Osteoblast (primary cell): ENCODE measurements at regions not wholly inside any gene's neighbourhood (a gene's known extent, or its start where the extent isn't known, plus 50 kb on each side); places are given as distances from the start of the nearest gene placed in this dataset.
A peak's percentile ranks its signal among the peaks of the same experiment; 100 is the strongest.

Experiments used
- DNase-seq: peaks from one replicate; pipeline ENCODE4 v3.0.0; 2011; ENCODE audit warnings: low spot score, mixed read lengths; ENCODE audit not compliant: insufficient read length; ENCODE audit errors: missing footprints
- H2AFZ ChIP-seq: 2 replicates; pipeline ENCODE4 v1.6.0; 2011; ENCODE audit warnings: mild to moderate bottlenecking, low read length
- H3K27ac ChIP-seq: 2 replicates; pipeline ENCODE4 v1.5.1; 2011; ENCODE audit warnings: mild to moderate bottlenecking, low read depth, low read length, moderate library complexity
- H3K27me3 ChIP-seq: 2 replicates; pipeline ENCODE4 v1.6.0; 2012; ENCODE audit warnings: mild to moderate bottlenecking, control low read depth, inconsistent platforms, low read length, moderate library complexity; ENCODE audit not compliant: insufficient read depth
- H3K36me3 ChIP-seq: 2 replicates; pipeline ENCODE4 v1.5.1; 2011; ENCODE audit warnings: mild to moderate bottlenecking, low read length, control low read depth, moderate library complexity; ENCODE audit not compliant: insufficient read depth
- H3K4me1 ChIP-seq: 2 replicates; pipeline ENCODE4 v1.5.1; 2011; ENCODE audit warnings: mild to moderate bottlenecking, low read length, control low read depth, moderate library complexity; ENCODE audit not compliant: insufficient read depth
- H3K4me2 ChIP-seq: 2 replicates; pipeline ENCODE4 v1.6.0; 2011; ENCODE audit warnings: mild to moderate bottlenecking, low read length; ENCODE audit not compliant: insufficient read depth
- H3K4me3 ChIP-seq: fragments of 200-600 bp; sonication (generic); 3 replicates; pipeline ENCODE4 v1.5.1; 2012; ENCODE audit warnings: mild to moderate bottlenecking, low read length, inconsistent platforms; ENCODE audit not compliant: insufficient read depth
- H3K79me2 ChIP-seq: 2 replicates; pipeline ENCODE4 v1.6.0; 2012; ENCODE audit warnings: mild to moderate bottlenecking, low read length, control low read depth, inconsistent platforms; ENCODE audit not compliant: insufficient read depth
- H3K9me3 ChIP-seq: 2 replicates; pipeline ENCODE4 v1.5.1; 2011; ENCODE audit warnings: low read depth, low read length, control low read depth
- H4K20me1 ChIP-seq: 2 replicates; pipeline ENCODE4 v1.6.0; 2012; ENCODE audit warnings: mild to moderate bottlenecking, low read length, control low read depth; ENCODE audit not compliant: insufficient read depth
- CTCF ChIP-seq: IDR thresholded peaks from 2 replicates; pipeline ENCODE4 v1.5.1; 2011; ENCODE audit warnings: mild to moderate bottlenecking, low read depth, low read length, moderate library complexity; ENCODE audit errors: extremely low read depth

DNA sequence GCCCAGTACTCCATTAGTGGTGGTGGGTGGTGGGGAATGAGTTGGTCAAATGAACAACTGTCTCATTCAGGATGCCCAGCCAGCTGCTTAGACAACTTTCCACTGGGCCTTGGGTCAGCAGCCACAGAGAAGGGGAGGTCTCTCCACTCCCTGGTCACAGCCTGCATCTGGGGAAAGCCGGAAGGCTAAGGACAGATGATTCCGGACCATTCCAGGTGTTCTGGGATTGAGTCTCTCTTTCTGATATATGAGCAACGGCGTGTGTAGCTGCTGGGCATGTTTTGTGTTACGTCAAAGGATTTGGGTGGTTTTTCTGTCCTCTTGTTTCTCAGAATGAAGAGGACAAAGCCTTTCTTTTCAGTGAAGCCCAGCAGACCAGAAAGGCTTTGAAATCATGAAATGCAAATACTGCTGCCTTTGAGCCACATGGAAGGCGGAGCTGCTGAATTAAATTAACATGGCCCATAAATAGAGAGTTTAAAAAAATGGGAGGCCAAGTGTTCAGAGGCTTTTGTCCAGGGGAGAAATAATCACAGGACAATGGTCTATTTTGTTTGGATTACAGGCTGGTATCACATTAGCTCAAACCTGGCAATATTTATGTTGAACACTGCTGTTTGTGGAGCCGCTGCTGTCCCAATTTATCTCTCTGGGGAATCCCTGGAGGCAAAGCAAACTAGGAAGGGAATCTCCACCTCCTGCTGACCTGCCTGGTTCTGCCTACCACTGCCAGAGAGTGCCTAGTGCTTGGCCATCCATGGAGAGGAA is 234.4 kb upstream of the E2F8 start:
- Histone ChIP-seq H3K36me3 (no peaks in the 10 kb centered on the region), H3K9me3 (no peaks in the 10 kb centered on the region), H3K4me1 (no peaks in the 10 kb centered on the region), H2AFZ (no peak overlapping the region), H3K79me2 (no peaks in the 10 kb centered on the region), H4K20me1 (no peaks in the 10 kb centered on the region), H3K4me3 (no peak overlapping the region), H3K27ac (no peak overlapping the region), H3K4me2 (no peak overlapping the region), H3K27me3 (peaks cover 5% of the 10 kb centered on the region)
- no peak for DNase-seq
- no peak for TF ChIP-seq CTCF

DNA sequence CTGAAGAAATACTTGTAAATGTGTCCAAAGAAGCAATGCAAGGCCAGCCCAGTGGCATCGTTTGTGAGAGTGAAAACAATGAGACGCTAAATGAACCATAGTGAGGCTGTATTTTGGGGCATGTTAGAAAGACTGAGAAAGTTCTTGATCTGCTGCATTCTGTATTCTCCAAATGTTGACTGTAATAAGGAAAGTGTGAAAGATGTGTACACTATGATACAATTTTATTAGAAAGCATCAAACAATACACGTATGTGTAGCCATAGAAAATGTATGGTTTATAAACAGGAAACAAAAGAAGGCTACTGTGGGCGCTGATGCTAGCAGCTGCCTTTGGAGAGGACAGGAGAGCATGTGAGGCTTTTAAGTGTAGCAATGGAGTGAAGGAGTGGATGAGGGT is 233.5 kb upstream of the E2F8 start:
- no peaks in the 10 kb centered on the region for H3K4me1 ChIP-seq
- no peaks in the 10 kb centered on the region for H3K9me3 ChIP-seq
- H3K4me2 ChIP-seq: no peak overlapping the region
- H3K79me2 ChIP-seq: no peaks in the 10 kb centered on the region
- no peaks in the 10 kb centered on the region for H4K20me1 ChIP-seq
- no peak for DNase-seq
- TF ChIP-seq CTCF: no peak
- H2AFZ ChIP-seq: no peak overlapping the region
- H3K4me3 ChIP-seq: no peak overlapping the region
- peaks cover 1% of the 10 kb centered on the region for H3K27me3 ChIP-seq
- no peak overlapping the region for H3K27ac ChIP-seq
- H3K36me3 ChIP-seq: no peaks in the 10 kb centered on the region

DNA sequence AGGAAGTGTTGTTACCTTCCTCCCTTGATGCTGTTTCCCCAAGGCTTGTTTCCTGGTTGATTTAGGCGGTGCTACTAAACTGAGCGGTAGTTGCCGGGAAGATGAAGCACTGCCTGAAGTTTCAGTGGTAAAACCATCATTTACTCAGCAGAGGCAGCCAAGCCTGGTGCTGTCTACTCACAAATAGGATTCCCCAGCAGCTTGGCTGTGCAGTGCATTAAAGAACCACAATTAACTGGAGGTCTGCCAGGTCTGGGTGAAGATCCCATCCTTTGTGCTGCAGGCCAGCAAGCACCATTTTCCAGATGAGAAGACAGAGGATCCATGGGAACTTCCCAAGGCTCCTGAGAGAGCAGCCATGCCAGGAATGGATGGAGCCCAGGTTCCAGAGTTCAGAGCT is 231.9 kb upstream of the E2F8 start:
- Histone ChIP-seq H3K4me3 (no peak overlapping the region), H3K4me1 (no peaks in the 10 kb centered on the region), H3K4me2 (no peak overlapping the region), H4K20me1 (no peaks in the 10 kb centered on the region), H3K36me3 (no peaks in the 10 kb centered on the region), H3K79me2 (no peaks in the 10 kb centered on the region), H2AFZ (no peak overlapping the region), H3K27ac (no peak overlapping the region), H3K9me3 (no peaks in the 10 kb centered on the region), H3K27me3 (no peaks in the 10 kb centered on the region)
- TF ChIP-seq CTCF: no peak
- no peak for DNase-seq

DNA sequence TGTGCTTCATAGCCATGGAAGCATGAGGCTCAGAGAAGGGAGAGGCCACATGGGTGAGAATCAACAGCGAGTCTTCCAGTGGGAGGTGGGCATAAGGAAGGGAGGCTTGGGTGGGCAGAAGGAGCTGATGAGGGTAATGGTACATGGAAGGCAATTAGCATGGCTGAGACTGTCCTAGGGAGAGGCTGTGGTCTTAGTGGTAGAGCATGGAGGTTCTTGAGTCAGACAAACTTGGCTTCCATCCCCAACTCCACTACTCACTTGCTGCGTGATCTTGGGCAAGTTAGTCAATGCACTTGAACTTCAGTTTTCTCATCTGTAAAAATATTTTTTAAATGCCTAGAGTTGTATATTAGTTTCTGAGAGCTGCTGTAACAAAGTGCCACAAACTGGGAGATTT is 227.2 kb upstream of the E2F8 start:
- DNase-seq: peak; percentile 74
- H3K9me3 ChIP-seq: no peaks in the 10 kb centered on the region
- no peak overlapping the region for H2AFZ ChIP-seq
- TF ChIP-seq CTCF: no peak
- no peaks in the 10 kb centered on the region for H3K27me3 ChIP-seq
- H3K4me2 ChIP-seq: no peak overlapping the region
- no peaks in the 10 kb centered on the region for H4K20me1 ChIP-seq
- H3K79me2 ChIP-seq: no peaks in the 10 kb centered on the region
- no peak overlapping the region for H3K4me3 ChIP-seq
- H3K4me1 ChIP-seq: no peaks in the 10 kb centered on the region
- no peak overlapping the region for H3K27ac ChIP-seq
- no peaks in the 10 kb centered on the region for H3K36me3 ChIP-seq
